A549 (cell line): ENCODE measurements at regions not wholly inside any gene's neighbourhood (a gene's known extent, or its start where the extent isn't known, plus 50 kb on each side); places are given as distances from the start of the nearest gene placed in this dataset.

Source experiments
- CBX2 ChIP-seq: fragments of 200-600 bp; sonication (generic); IDR thresholded peaks from 2 replicates; pipeline ENCODE4 v1.6.1; 2016; ENCODE audit warnings: low read depth, mild to moderate bottlenecking, borderline replicate concordance
- CHD4 ChIP-seq: fragments of 200-600 bp; sonication (generic); IDR thresholded peaks from 2 replicates; pipeline ENCODE4 v1.6.1; 2016; ENCODE audit warnings: antibody characterized with exemption, mild to moderate bottlenecking, borderline replicate concordance
- EP300 ChIP-seq, 2 experiments: fragments of >200 bp; sonication (Bioruptor Twin); formaldehyde crosslinking; IDR thresholded peaks; 2 replicates in 1 of 2; 3 replicates in 1 of 2; pipeline ENCODE4 v1.6.1; 2016 to 2017
- HOXA7 ChIP-seq: fragments of 250-450 bp; sonication (Bioruptor Pico); IDR thresholded peaks from 2 replicates; pipeline ENCODE4 v1.5.0; 2020; ENCODE audit warnings: mild to moderate bottlenecking, moderate library complexity
- POLR2A ChIP-seq: IDR thresholded peaks from 2 replicates; pipeline ENCODE4 v1.6.1; 2012; ENCODE audit warnings: mild to moderate bottlenecking, low read length
- SMC3 ChIP-seq: fragments of >200 bp; sonication (Bioruptor Twin); formaldehyde crosslinking; IDR thresholded peaks from 3 replicates; pipeline ENCODE4 v1.6.1; 2018; ENCODE audit warnings: inconsistent platforms
- TF ChIP-seq, protein P1 (sequence below): fragments of >200 bp; sonication (Bioruptor Twin); formaldehyde crosslinking; IDR thresholded peaks from 3 replicates; pipeline ENCODE4 v1.5.1; 2016
- TF ChIP-seq, protein P2 (sequence below): fragments of 150-350 bp; IDR thresholded peaks from 2 replicates; pipeline ENCODE4 v1.6.1; 2014; ENCODE audit warnings: low read depth, mild to moderate bottlenecking, low read length

DNA sequence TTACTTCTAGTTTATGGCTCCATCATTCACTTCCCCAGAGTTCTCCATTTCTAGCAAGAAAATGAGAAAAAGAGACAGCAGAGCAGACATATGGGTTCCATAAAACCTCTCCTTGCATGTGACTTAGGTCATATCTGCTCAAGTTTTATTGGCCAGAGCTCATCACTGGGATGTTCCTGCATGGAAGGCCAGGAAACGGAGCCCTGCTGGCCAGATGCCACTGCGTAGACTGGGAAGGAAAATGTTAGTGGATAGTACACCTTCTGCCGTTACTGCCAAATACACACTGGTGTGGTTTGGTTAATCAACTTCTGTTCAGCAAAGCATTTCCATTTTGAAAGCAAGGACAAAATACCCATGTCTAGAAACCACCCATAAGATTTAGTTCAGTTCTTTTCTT, 220.6 kb upstream of the TSHZ2 start:
- no peak for TF ChIP-seq CBX2
- TF ChIP-seq EP300 (IDR thresholded peaks at IDR 0.05), result no peak
- TF ChIP-seq, protein P1, sequence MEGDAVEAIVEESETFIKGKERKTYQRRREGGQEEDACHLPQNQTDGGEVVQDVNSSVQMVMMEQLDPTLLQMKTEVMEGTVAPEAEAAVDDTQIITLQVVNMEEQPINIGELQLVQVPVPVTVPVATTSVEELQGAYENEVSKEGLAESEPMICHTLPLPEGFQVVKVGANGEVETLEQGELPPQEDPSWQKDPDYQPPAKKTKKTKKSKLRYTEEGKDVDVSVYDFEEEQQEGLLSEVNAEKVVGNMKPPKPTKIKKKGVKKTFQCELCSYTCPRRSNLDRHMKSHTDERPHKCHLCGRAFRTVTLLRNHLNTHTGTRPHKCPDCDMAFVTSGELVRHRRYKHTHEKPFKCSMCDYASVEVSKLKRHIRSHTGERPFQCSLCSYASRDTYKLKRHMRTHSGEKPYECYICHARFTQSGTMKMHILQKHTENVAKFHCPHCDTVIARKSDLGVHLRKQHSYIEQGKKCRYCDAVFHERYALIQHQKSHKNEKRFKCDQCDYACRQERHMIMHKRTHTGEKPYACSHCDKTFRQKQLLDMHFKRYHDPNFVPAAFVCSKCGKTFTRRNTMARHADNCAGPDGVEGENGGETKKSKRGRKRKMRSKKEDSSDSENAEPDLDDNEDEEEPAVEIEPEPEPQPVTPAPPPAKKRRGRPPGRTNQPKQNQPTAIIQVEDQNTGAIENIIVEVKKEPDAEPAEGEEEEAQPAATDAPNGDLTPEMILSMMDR, result no peak
- TF ChIP-seq HOXA7 (CRISPR knock-in tag), result no peak
- TF ChIP-seq POLR2A, result no peak
- no peak for TF ChIP-seq SMC3
- TF ChIP-seq CHD4, result no peak
- TF ChIP-seq, protein P2, sequence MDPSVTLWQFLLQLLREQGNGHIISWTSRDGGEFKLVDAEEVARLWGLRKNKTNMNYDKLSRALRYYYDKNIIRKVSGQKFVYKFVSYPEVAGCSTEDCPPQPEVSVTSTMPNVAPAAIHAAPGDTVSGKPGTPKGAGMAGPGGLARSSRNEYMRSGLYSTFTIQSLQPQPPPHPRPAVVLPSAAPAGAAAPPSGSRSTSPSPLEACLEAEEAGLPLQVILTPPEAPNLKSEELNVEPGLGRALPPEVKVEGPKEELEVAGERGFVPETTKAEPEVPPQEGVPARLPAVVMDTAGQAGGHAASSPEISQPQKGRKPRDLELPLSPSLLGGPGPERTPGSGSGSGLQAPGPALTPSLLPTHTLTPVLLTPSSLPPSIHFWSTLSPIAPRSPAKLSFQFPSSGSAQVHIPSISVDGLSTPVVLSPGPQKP, result no peak
